ENCODE measurements at regions not wholly inside any gene's neighbourhood (a gene's known extent, or its start where the extent isn't known, plus 50 kb on each side); places are given as distances from the start of the nearest gene placed in this dataset.

GRCh38 chr5:3006526-3006925, 255.0 kb upstream of the IRX2 start:
- TF ChIP-seq ATF3 (CRISPR knock-in tag; conservative IDR thresholded peaks at IDR 0.05) (no peak), CTCF (IDR thresholded peaks at IDR 0.05) (no peak), ZNF121 (CRISPR knock-in tag; IDR thresholded peaks at IDR 0.05) (no peak), E2F1 (CRISPR knock-in tag; IDR thresholded peaks at IDR 0.05) (no peak), ATF2 (CRISPR knock-in tag; IDR thresholded peaks at IDR 0.05; ENCODE audit: borderline replicate concordance, low read depth) (no peak), FOXP4 (CRISPR knock-in tag; IDR thresholded peaks at IDR 0.05) (no peak), TEAD4 (CRISPR knock-in tag; IDR thresholded peaks at IDR 0.05) (no peak), ZNF138 (CRISPR knock-in tag; conservative IDR thresholded peaks at IDR 0.05) (no peak), ZNF219 (CRISPR knock-in tag; IDR thresholded peaks at IDR 0.05; ENCODE audit: borderline replicate concordance) (no peak), MAX (CRISPR knock-in tag; IDR thresholded peaks at IDR 0.05) (no peak), IRF2 (CRISPR knock-in tag; IDR thresholded peaks at IDR 0.05; ENCODE audit: borderline replicate concordance, low read depth) (no peak), USF1 (CRISPR knock-in tag; IDR thresholded peaks at IDR 0.05) (no peak)

Measured in WTC11 (cell line).